Ovary (tissue), 7 donors: ENCODE measurements at regions not wholly inside any gene's neighbourhood (a gene's known extent, or its start where the extent isn't known, plus 50 kb on each side); places are given as distances from the start of the nearest gene placed in this dataset.

Experiments used
- DNase-seq, 5 donors: peaks; one replicate each; pipeline ENCODE4 v3.0.0-alpha.2; 2019 to 2020
- H3K27ac ChIP-seq, 2 donors: fragments of 200-600 bp; one replicate each; pipeline versions ENCODE4 v1.5.1 to v1.8.0; 2019 to 2022
- H3K27me3 ChIP-seq: fragments of 200-600 bp; one replicate; pipeline ENCODE4 v1.8.0; 2022
- H3K36me3 ChIP-seq: fragments of 200-600 bp; sonication (generic); one replicate; pipeline ENCODE4 v1.5.1; 2019
- H3K4me1 ChIP-seq: one replicate; pipeline ENCODE4 v1.8.1; 2013; ENCODE audit warnings: mild to moderate bottlenecking, moderate library complexity; ENCODE audit not compliant: insufficient read depth
- H3K4me3 ChIP-seq: fragments of 200-600 bp; sonication (generic); one replicate; pipeline ENCODE4 v1.5.1; 2017
- H3K9me3 ChIP-seq, 2 donors: fragments of 200-600 bp in 1 of 2; sonication (generic) in 1 of 2; one replicate each; pipeline versions ENCODE4 v1.5.1 to v1.8.1; 2013 to 2019; ENCODE audit warnings: mild to moderate bottlenecking in 1 of 2, moderate library complexity in 1 of 2
- CTCF ChIP-seq, 3 donors: fragments of 450-650 bp in 2 of 3; fragments of 200-600 bp in 1 of 3; IDR thresholded peaks; one replicate each; pipeline versions ENCODE4 v1.5.1 to v1.8.0; 2016 to 2022; ENCODE audit warnings: antibody characterized with exemption in 3 of 3, mild to moderate bottlenecking in 1 of 3
- EP300 ChIP-seq: sonication (generic); formaldehyde crosslinking; IDR thresholded peaks from one replicate; pipeline ENCODE4 v1.6.1; 2017; ENCODE audit warnings: antibody characterized with exemption
- POLR2A ChIP-seq: fragments of 450-650 bp; IDR thresholded peaks from one replicate; pipeline ENCODE4 v1.6.1; 2017; ENCODE audit warnings: antibody characterized with exemption, mild to moderate bottlenecking, moderate library complexity
- WGBS, 3 donors: extraction: QIAGEN DNeasy Blood & Tissue Kit in 1 of 3; methylation state at CpG; one replicate each; pipeline versions ENCODE4 v1.1.5 to v1.1.7; 2013 to 2017; 5-methylcytosine and 5-hydroxymethylcytosine counted together
- intact Hi-C, 4 donors: fragments of 100-400 bp; cut with DNase I; formaldehyde crosslinking; loops; one replicate each; pipeline versions ENCODE4 v1.11.0 to v1.15.1; 2022 to 2023
- donor health status: DM: no; HTN: no; CAD: no; lungs with moderate emphysema.
- donor health status: DM: no; HTN: no; CAD: no.
- donor health status: Bipolar disorder and iron deficiency.
- donor health status: DM: no; HTN: no; CAD: no.
- donor health status: DM: yes; HTN: yes; CAD: no.

- no peaks in the 10 kb centered on the region for H3K36me3 ChIP-seq
- H3K27ac ChIP-seq: no peak overlapping the region
- 54 to 63% (median 60%) methylated on average over 5 of the region's 5 CpGs for WGBS, 3 donors
- no peaks in the 10 kb centered on the region for H3K4me1 ChIP-seq
- intact Hi-C loops: no loop called here
- no peak overlapping the region for H3K4me3 ChIP-seq
- no peak for DNase-seq
- TF ChIP-seq CTCF (IDR thresholded peaks at IDR 0.05) (no peak), EP300 (no peak), POLR2A (no peak)
- H3K27me3 ChIP-seq: no peaks in the 10 kb centered on the region
- peaks cover 0 to 5% of the 10 kb centered on the region in 2 donors for H3K9me3 ChIP-seq
Observed at GRCh38 chr12:115558281-115558680, 719.2 kb downstream of the MED13L start.

GRCh38 chr12:115553622-115554021 is 723.9 kb downstream of the MED13L start:
- WGBS, 3 donors: 88 to 96% (median 95%) methylated on average over 4 of the region's 4 CpGs
- intact Hi-C loops: no loop called here
- Histone ChIP-seq H3K4me3 (no peak overlapping the region), H3K27ac (no peak overlapping the region), H3K36me3 (no peaks in the 10 kb centered on the region), H3K27me3 (no peaks in the 10 kb centered on the region), H3K4me1 (no peaks in the 10 kb centered on the region), H3K9me3 (peaks cover 0 to 5% of the 10 kb centered on the region in 2 donors)
- DNase-seq: no peak
- TF ChIP-seq CTCF (IDR thresholded peaks at IDR 0.05) (no peak), POLR2A (no peak), EP300 (no peak)

- H3K36me3 ChIP-seq: no peaks in the 10 kb centered on the region
- H3K4me1 ChIP-seq: no peaks in the 10 kb centered on the region
- intact Hi-C loops: no loop called here
- 67 to 76% (median 74%) methylated on average over 2 of the region's 2 CpGs for WGBS, 3 donors
- no peak overlapping the region for H3K4me3 ChIP-seq
- TF ChIP-seq CTCF (IDR thresholded peaks at IDR 0.05) (no peak), EP300 (no peak), POLR2A (no peak)
- DNase-seq: no peak
- H3K27ac ChIP-seq: no peak overlapping the region
- no peaks in the 10 kb centered on the region for H3K27me3 ChIP-seq
- no peaks in the 10 kb centered on the region for H3K9me3 ChIP-seq
Observed at GRCh38 chr12:115543269-115543668, 734.2 kb downstream of the MED13L start.

- H3K27me3 ChIP-seq: no peaks in the 10 kb centered on the region
- H3K36me3 ChIP-seq: no peaks in the 10 kb centered on the region
- intact Hi-C loops: no loop called here
- H3K27ac ChIP-seq: no peak overlapping the region
- H3K4me3 ChIP-seq: no peak overlapping the region
- 84 to 89% (median 84%) methylated on average over 7 of the region's 7 CpGs for WGBS, 3 donors
- no peaks in the 10 kb centered on the region for H3K9me3 ChIP-seq
- DNase-seq: no peak
- H3K4me1 ChIP-seq: no peaks in the 10 kb centered on the region
- TF ChIP-seq EP300 (no peak), CTCF (IDR thresholded peaks at IDR 0.05) (no peak), POLR2A (no peak)
Observed at GRCh38 chr12:115542656-115543055, 734.8 kb downstream of the MED13L start.
